HepG2 (cell line): ENCODE measurements at regions not wholly inside any gene's neighbourhood (a gene's known extent, or its start where the extent isn't known, plus 50 kb on each side); places are given as distances from the start of the nearest gene placed in this dataset.

Experiments used
- ATAC-seq: fragments of 200-7000 bp; cut with Tn5 transposase; 3 replicates; pipeline ENCODE4 v1.9.1; 2020; ENCODE audit warnings: mild to moderate bottlenecking, moderate library complexity
- BruUV-seq: library from RNA; stranded (reverse); fragments of 400-500 nt; replicated peaks from 2 replicates; lab custom pipeline; 2021; lab: Mats Ljungman, UMichigan
- CTCF ChIA-PET: fragments of 300-600 bp; formaldehyde crosslinking; extraction: SDS; loops from one replicate; lab custom pipeline; 2021; ENCODE audit warnings: low total read pairs, inconsistent platforms, low intra/inter-chr PET ratio; lab: Yijun Ruan, JAX
- POLR2A ChIA-PET: fragments of 350-600 bp; sonication (Branson Sonifier 250); formaldehyde crosslinking; loops from one replicate; lab custom pipeline; 2020; ENCODE audit warnings: antibody characterized with exemption, inconsistent platforms; lab: Yijun Ruan, JAX
- DNase-seq: peaks from one replicate; pipeline ENCODE4 v3.0.0-alpha.2; 2015; ENCODE audit warnings: low spot score
- FAIRE-seq: peaks from 3 replicates; lab custom pipeline; 2011; peaks lifted over from hg19 to GRCh38; lab: Jason Lieb, UNC
- H2AFZ ChIP-seq: one replicate; pipeline ENCODE4 v1.6.1; 2011; ENCODE audit warnings: low read length, inconsistent platforms
- H3K27ac ChIP-seq: fragments of 300-600 bp; 3 replicates; pipeline ENCODE4 v1.8.0; 2011; ENCODE audit warnings: mixed run types, mild to moderate bottlenecking, mixed read lengths, low read length, inconsistent platforms; ENCODE audit not compliant: insufficient read depth; ENCODE audit errors: extremely low read length
- H3K27me3 ChIP-seq, 2 experiments: fragments of 200-600 bp in 1 of 2; 2 replicates in 1 of 2; 3 replicates in 1 of 2; pipeline versions ENCODE4 v1.6.0 to v1.8.0; 2011; ENCODE audit warnings: low read length in 2 of 2, mild to moderate bottlenecking in 2 of 2, moderate library complexity in 2 of 2, inconsistent platforms in 1 of 2; ENCODE audit not compliant: insufficient read depth in 2 of 2, control insufficient read depth in 1 of 2
- H3K36me3 ChIP-seq, 2 experiments: fragments of 200-600 bp in 1 of 2; replicated peaks in 1 of 2; 2 replicates in 1 of 2; 3 replicates in 1 of 2; pipeline versions ENCODE4 v1.5.1 to v1.8.0; 2011; ENCODE audit warnings: low read length in 2 of 2, inconsistent platforms in 1 of 2; ENCODE audit not compliant: insufficient read depth in 2 of 2, control insufficient read depth in 1 of 2
- H3K4me1 ChIP-seq: 2 replicates; pipeline ENCODE4 v1.5.1; 2012; ENCODE audit warnings: low read length, inconsistent platforms; ENCODE audit not compliant: insufficient read depth
- H3K4me2 ChIP-seq: 2 replicates; pipeline ENCODE4 v1.6.0; 2011; ENCODE audit warnings: low read depth, low read length, inconsistent platforms
- H3K4me3 ChIP-seq, 3 experiments: fragments of 200-600 bp in 1 of 3; sonication (generic), shearing (Covaris generic) in 1 of 3; replicated peaks in 1 of 3; 2 replicates each; pipeline ENCODE4 v1.5.1; 2011 to 2016; ENCODE audit warnings: low read length in 3 of 3, inconsistent platforms in 2 of 3, low read depth in 2 of 3, mild to moderate bottlenecking in 2 of 3, control low read depth in 1 of 3, mixed read lengths in 1 of 3; ENCODE audit not compliant: insufficient read depth in 1 of 3
- H3K79me2 ChIP-seq: one replicate; pipeline ENCODE4 v1.6.1; 2011; ENCODE audit warnings: low read length, inconsistent platforms; ENCODE audit not compliant: insufficient read depth
- H3K9ac ChIP-seq: 2 replicates; pipeline ENCODE4 v1.6.0; 2011; ENCODE audit warnings: mild to moderate bottlenecking, low read depth, low read length, inconsistent platforms; ENCODE audit not compliant: insufficient read depth
- H3K9me3 ChIP-seq: 2 replicates; pipeline ENCODE4 v1.5.1; 2012; ENCODE audit warnings: mild to moderate bottlenecking, low read length
- H4K20me1 ChIP-seq: 2 replicates; pipeline ENCODE4 v1.6.0; 2011; ENCODE audit warnings: inconsistent platforms, mild to moderate bottlenecking, low read length, moderate library complexity; ENCODE audit not compliant: insufficient read depth
- CHCHD3 ChIP-seq: sonication (generic); formaldehyde crosslinking; IDR thresholded peaks from 2 replicates; pipeline ENCODE4 v1.8.0; 2022; ENCODE audit warnings: mild to moderate bottlenecking, missing genetic modification reagents, moderate library complexity
- DPF2 ChIP-seq: sonication (generic); formaldehyde crosslinking; IDR thresholded peaks from 2 replicates; pipeline ENCODE4 v1.4.0; 2020; ENCODE audit warnings: mild to moderate bottlenecking, low read depth, missing genetic modification reagents, borderline replicate concordance
- FOXJ3 ChIP-seq: sonication (generic); formaldehyde crosslinking; IDR thresholded peaks from 2 replicates; pipeline ENCODE4 v1.4.0; 2020; ENCODE audit warnings: missing genetic modification reagents, mild to moderate bottlenecking, borderline replicate concordance
- JUNB ChIP-seq: sonication (generic); formaldehyde crosslinking; IDR thresholded peaks from 2 replicates; pipeline ENCODE4 v1.8.0; 2022; ENCODE audit warnings: missing genetic modification reagents, mild to moderate bottlenecking, borderline replicate concordance
- RARA ChIP-seq: IDR thresholded peaks from 2 replicates; pipeline ENCODE4 v1.6.1; 2016; ENCODE audit warnings: missing genetic modification reagents, missing compliant biosample characterization
- ZNF160 ChIP-seq: sonication (generic); formaldehyde crosslinking; IDR thresholded peaks from 2 replicates; pipeline ENCODE4 v1.8.0; 2022; ENCODE audit warnings: mild to moderate bottlenecking, inconsistent platforms, missing genetic modification reagents
- ZNF367 ChIP-seq: sonication (generic); formaldehyde crosslinking; IDR thresholded peaks from 2 replicates; pipeline ENCODE4 v1.4.0; 2020; ENCODE audit warnings: missing genetic modification reagents, borderline replicate concordance
- ZNF713 ChIP-seq: sonication (generic); formaldehyde crosslinking; IDR thresholded peaks from 2 replicates; pipeline ENCODE4 v1.4.0; 2020; ENCODE audit warnings: mild to moderate bottlenecking, missing genetic modification reagents
- ZSCAN21 ChIP-seq: sonication (generic); formaldehyde crosslinking; IDR thresholded peaks from 2 replicates; pipeline ENCODE4 v1.8.0; 2022; ENCODE audit warnings: mild to moderate bottlenecking, missing genetic modification reagents, moderate library complexity, borderline replicate concordance
- WGBS: methylation state at CpG from one replicate; pipeline ENCODE4 v1.1.6; 2017; ENCODE audit warnings: low lambda C conversion rate; 5-methylcytosine and 5-hydroxymethylcytosine counted together
- in situ Hi-C: cut with HindIII; loops from 2 replicates; pipeline ENCODE4 v1.10.0; 2017; ENCODE audit warnings: low pct_unique_long_range_greater_than_20kb; ENCODE audit not compliant: extremely low pct_ligation_motif_present
- intact Hi-C: fragments of 100-400 bp; cut with micrococcal nuclease; formaldehyde crosslinking; loops from one replicate; pipeline ENCODE4 v1.10.0; 2022; ENCODE audit not compliant: unreplicated experiment
- TF ChIP-seq, protein P1 (sequence below): sonication (generic); formaldehyde crosslinking; IDR thresholded peaks from 2 replicates; pipeline ENCODE4 v1.4.0; 2020; ENCODE audit warnings: mild to moderate bottlenecking, missing genetic modification reagents
- TF ChIP-seq, protein P2 (sequence below): sonication (generic); formaldehyde crosslinking; IDR thresholded peaks from 2 replicates; pipeline ENCODE4 v1.9.0; 2021; ENCODE audit warnings: missing genetic modification reagents, borderline replicate concordance
- TF ChIP-seq, protein P3 (sequence below): sonication (generic); formaldehyde crosslinking; IDR thresholded peaks from 2 replicates; pipeline ENCODE4 v1.8.0; 2022; ENCODE audit warnings: missing genetic modification reagents, mild to moderate bottlenecking, borderline replicate concordance
- TF ChIP-seq, protein P4 (sequence below), 2 experiments: fragments of 450-650 bp in 1 of 2; sonication (generic) in 1 of 2; formaldehyde crosslinking; IDR thresholded peaks; 2 replicates each; pipeline versions ENCODE4 v1.5.0 to v1.8.0; 2020 to 2022; ENCODE audit warnings: mild to moderate bottlenecking in 1 of 2, missing genetic modification reagents in 1 of 2
- TF ChIP-seq, protein P5 (sequence below): sonication (generic); formaldehyde crosslinking; IDR thresholded peaks from 2 replicates; pipeline ENCODE4 v1.4.0; 2020; ENCODE audit warnings: missing genetic modification reagents
- TF ChIP-seq, protein P6 (sequence below): sonication (generic); formaldehyde crosslinking; IDR thresholded peaks from 2 replicates; pipeline ENCODE4 v1.4.0; 2020; ENCODE audit warnings: missing genetic modification reagents, mild to moderate bottlenecking, borderline replicate concordance

DNA sequence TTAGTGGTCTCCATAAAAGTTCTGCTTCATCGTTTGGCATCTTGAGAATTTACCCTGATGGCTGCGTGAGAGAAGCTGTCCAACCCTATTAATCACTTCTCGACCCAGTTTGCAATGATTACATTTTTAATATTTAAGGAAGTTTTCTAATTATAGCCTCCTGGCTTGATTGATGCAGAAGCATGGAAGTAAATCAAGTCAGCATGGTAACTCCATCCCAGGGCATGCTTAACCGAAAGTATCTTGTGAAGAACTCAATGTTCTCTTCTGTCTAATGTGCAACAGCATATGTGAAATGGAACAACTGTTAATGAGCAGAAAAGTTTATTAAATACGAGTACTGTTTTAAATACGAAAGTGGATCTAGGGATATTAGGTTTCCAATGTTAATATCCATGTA is 278.9 kb upstream of the CD180 start (continued):
- TF ChIP-seq DPF2 (CRISPR knock-in tag) = no peak
- no peak for TF ChIP-seq FOXJ3 (CRISPR knock-in tag)
- TF ChIP-seq JUNB (CRISPR knock-in tag) = no peak
- TF ChIP-seq CHCHD3 (CRISPR knock-in tag) = no peak

DNA sequence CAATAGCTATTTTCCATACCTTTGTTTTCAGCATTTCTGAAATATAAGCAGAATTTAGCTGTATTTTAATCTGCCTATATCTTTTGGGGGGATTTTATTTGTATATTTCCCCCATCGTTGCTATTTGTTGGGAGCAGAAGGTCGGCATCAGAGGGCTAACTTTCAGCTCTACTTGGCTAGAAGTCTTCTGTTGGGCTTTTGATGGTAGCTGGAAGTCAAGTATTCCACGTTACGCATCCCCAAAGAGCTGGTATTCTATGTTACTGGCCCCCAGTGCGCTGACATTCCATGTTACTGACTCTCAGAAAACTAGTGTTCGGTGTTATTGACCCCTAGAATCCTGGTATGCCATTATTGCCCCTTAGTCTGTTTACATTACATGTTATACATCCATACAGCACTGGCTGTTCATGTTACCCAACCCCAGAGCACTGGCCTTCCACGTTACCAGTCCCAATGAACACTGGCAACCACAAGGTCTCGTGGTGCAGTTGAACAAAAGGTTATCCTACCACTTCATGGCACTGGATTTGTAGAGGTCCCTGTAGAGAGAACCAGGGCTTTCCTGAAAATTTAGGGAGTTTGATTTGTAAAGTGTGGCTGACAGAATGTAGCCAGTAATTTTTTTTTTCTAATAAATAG is 278.1 kb upstream of the CD180 start:
- DNase-seq (no peak), ATAC-seq (no peak), FAIRE-seq (no peak)
- Histone ChIP-seq H3K9me3 (no peaks in the 10 kb centered on the region), H3K4me2 (no peak overlapping the region), H3K4me1 (no peaks in the 10 kb centered on the region), H3K36me3 (no peaks in the 10 kb centered on the region), H4K20me1 (no peaks in the 10 kb centered on the region), H3K4me3 (no peak overlapping the region), H3K27me3 (no peaks in the 10 kb centered on the region), H3K9ac (no peak overlapping the region), H2AFZ (no peak overlapping the region), H3K79me2 (no peaks in the 10 kb centered on the region), H3K27ac (no peak overlapping the region)
- intact Hi-C loops = no loop called here
- in situ Hi-C loops = no loop called here
- POLR2A ChIA-PET = no interaction called here
- CTCF ChIA-PET = no interaction called here
- 18% methylated on average over 8 of the region's 8 CpGs for WGBS
- no TSS peak for BruUV-seq
- TF ChIP-seq, protein P1, sequence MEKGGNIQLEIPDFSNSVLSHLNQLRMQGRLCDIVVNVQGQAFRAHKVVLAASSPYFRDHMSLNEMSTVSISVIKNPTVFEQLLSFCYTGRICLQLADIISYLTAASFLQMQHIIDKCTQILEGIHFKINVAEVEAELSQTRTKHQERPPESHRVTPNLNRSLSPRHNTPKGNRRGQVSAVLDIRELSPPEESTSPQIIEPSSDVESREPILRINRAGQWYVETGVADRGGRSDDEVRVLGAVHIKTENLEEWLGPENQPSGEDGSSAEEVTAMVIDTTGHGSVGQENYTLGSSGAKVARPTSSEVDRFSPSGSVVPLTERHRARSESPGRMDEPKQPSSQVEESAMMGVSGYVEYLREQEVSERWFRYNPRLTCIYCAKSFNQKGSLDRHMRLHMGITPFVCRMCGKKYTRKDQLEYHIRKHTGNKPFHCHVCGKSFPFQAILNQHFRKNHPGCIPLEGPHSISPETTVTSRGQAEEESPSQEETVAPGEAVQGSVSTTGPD (CRISPR knock-in tag) = no peak
- TF ChIP-seq, protein P2, sequence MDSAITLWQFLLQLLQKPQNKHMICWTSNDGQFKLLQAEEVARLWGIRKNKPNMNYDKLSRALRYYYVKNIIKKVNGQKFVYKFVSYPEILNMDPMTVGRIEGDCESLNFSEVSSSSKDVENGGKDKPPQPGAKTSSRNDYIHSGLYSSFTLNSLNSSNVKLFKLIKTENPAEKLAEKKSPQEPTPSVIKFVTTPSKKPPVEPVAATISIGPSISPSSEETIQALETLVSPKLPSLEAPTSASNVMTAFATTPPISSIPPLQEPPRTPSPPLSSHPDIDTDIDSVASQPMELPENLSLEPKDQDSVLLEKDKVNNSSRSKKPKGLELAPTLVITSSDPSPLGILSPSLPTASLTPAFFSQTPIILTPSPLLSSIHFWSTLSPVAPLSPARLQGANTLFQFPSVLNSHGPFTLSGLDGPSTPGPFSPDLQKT = no peak
- TF ChIP-seq ZSCAN21 = no peak
- TF ChIP-seq, protein P3, sequence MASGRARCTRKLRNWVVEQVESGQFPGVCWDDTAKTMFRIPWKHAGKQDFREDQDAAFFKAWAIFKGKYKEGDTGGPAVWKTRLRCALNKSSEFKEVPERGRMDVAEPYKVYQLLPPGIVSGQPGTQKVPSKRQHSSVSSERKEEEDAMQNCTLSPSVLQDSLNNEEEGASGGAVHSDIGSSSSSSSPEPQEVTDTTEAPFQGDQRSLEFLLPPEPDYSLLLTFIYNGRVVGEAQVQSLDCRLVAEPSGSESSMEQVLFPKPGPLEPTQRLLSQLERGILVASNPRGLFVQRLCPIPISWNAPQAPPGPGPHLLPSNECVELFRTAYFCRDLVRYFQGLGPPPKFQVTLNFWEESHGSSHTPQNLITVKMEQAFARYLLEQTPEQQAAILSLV (CRISPR knock-in tag) = no peak
- TF ChIP-seq, protein P4, sequence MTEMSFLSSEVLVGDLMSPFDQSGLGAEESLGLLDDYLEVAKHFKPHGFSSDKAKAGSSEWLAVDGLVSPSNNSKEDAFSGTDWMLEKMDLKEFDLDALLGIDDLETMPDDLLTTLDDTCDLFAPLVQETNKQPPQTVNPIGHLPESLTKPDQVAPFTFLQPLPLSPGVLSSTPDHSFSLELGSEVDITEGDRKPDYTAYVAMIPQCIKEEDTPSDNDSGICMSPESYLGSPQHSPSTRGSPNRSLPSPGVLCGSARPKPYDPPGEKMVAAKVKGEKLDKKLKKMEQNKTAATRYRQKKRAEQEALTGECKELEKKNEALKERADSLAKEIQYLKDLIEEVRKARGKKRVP (CRISPR knock-in tag; IDR thresholded peaks at IDR 0.05) = no peak
- TF ChIP-seq ZNF367 (CRISPR knock-in tag) = no peak
- TF ChIP-seq, protein P5, sequence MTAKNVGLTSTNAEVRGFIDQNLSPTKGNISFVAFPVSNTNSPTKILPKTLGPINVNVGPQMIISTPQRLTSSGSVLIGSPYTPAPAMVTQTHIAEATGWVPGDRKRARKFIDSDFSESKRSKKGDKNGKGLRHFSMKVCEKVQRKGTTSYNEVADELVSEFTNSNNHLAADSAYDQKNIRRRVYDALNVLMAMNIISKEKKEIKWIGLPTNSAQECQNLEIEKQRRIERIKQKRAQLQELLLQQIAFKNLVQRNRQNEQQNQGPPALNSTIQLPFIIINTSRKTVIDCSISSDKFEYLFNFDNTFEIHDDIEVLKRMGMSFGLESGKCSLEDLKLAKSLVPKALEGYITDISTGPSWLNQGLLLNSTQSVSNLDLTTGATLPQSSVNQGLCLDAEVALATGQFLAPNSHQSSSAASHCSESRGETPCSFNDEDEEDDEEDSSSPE (CRISPR knock-in tag) = no peak
- TF ChIP-seq ZNF160 (CRISPR knock-in tag) = no peak
- TF ChIP-seq JUNB (CRISPR knock-in tag) = no peak
- no peak for TF ChIP-seq ZNF713 (CRISPR knock-in tag)
- TF ChIP-seq, protein P6, sequence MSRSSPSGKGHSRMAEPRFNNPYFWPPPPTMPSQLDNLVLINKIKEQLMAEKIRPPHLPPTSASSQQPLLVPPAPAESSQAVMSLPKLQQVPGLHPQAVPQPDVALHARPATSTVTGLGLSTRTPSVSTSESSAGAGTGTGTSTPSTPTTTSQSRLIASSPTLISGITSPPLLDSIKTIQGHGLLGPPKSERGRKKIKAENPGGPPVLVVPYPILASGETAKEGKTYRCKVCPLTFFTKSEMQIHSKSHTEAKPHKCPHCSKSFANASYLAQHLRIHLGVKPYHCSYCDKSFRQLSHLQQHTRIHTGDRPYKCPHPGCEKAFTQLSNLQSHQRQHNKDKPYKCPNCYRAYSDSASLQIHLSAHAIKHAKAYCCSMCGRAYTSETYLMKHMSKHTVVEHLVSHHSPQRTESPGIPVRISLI (CRISPR knock-in tag) = no peak
- no peak for TF ChIP-seq RARA (CRISPR knock-in tag)
